ENCODE measurements at regions not wholly inside any gene's neighbourhood (a gene's known extent, or its start where the extent isn't known, plus 50 kb on each side); places are given as distances from the start of the nearest gene placed in this dataset.

- CTCF ChIA-PET = no interaction called here
- no peak for DNase-seq
Observed at GRCh38 chr15:100808691-100809090, 70.9 kb upstream of the ALDH1A3 start.

GRCh38 chr15:100809151-100809550, 70.5 kb upstream of the ALDH1A3 start:
- Histone ChIP-seq H4K20me1 (ENCODE audit: control insufficient read depth, insufficient read depth, low read length, poor library complexity, severe bottlenecking) (no peaks in the 10 kb centered on the region), H3K4me1 (ENCODE audit: control insufficient read depth in 2 of 2, insufficient read depth in 2 of 2, low read length in 2 of 2) (no peaks in the 10 kb centered on the region), H2AFZ (ENCODE audit: insufficient read depth, low read depth, low read length, poor library complexity, severe bottlenecking) (no peak overlapping the region), H3K4me2 (replicated peaks; ENCODE audit: low read depth, low read length, poor library complexity, severe bottlenecking) (no peak overlapping the region), H3K4me3 (ENCODE audit: control extremely low read depth in 1 of 5, extremely low read depth in 1 of 5, insufficient read depth in 1 of 5, low read depth in 2 of 5, low read length in 4 of 5) (no peak overlapping the region), H3K9me3 (ENCODE audit: control extremely low read depth in 1 of 3, control insufficient read depth in 2 of 3, insufficient read depth in 1 of 3, low read length in 2 of 3) (peaks cover 0 to 17% (median 3%) of the 10 kb centered on the region in 3 donors), H3K27ac (ENCODE audit: low read length in 2 of 2) (no peak overlapping the region), H3K27me3 (replicated peaks in 1 of 4; ENCODE audit: control extremely low read depth in 1 of 4, control insufficient read depth in 3 of 4, insufficient read depth in 4 of 4, low read length in 3 of 4) (no peaks in the 10 kb centered on the region), H3K36me3 (replicated peaks in 1 of 2; ENCODE audit: control extremely low read depth in 1 of 2, control insufficient read depth in 1 of 2, extremely low read depth in 1 of 2, insufficient read depth in 2 of 2, low read length in 1 of 2) (no peaks in the 10 kb centered on the region), H3K79me2 (ENCODE audit: control insufficient read depth, insufficient read depth, low read length) (no peaks in the 10 kb centered on the region), H3K9ac (ENCODE audit: low read length) (no peak overlapping the region)
- Mint-ChIP-seq H3K4me1 (no peaks in the 10 kb centered on the region), H3K4me3 (no peak overlapping the region), H3K27ac (no peak overlapping the region), H3K9me3 (ENCODE audit: insufficient read depth) (no peaks in the 10 kb centered on the region), H3K27me3 (peaks cover 5% of the 10 kb centered on the region)
- CTCF ChIA-PET = no interaction called here
- TF ChIP-seq EZH2 (IDR thresholded peaks at IDR 0.05; ENCODE audit: borderline replicate concordance, insufficient read depth, low read depth, low read length, poor library complexity, severe bottlenecking) (no peak), CTCF (IDR thresholded peaks at IDR 0.05) (no peak)
- DNase-seq = no peak
- intact Hi-C loops (cut with micrococcal nuclease) = no loop called here
- ATAC-seq (ENCODE audit: low read depth) = no peak
- POLR2A ChIA-PET = no interaction called here

More at GRCh38 chr15:100808691-100809090, 70.9 kb upstream of the ALDH1A3 start:
- POLR2A ChIA-PET = no interaction called here
- Histone ChIP-seq H3K4me2 (replicated peaks; ENCODE audit: low read depth, low read length, poor library complexity, severe bottlenecking) (no peak overlapping the region), H3K9me3 (ENCODE audit: control extremely low read depth in 1 of 3, control insufficient read depth in 2 of 3, insufficient read depth in 1 of 3, low read length in 2 of 3) (peaks cover 0 to 17% (median 3%) of the 10 kb centered on the region in 3 donors), H3K27ac (ENCODE audit: low read length in 2 of 2) (no peak overlapping the region), H3K4me1 (ENCODE audit: control insufficient read depth in 2 of 2, insufficient read depth in 2 of 2, low read length in 2 of 2) (no peaks in the 10 kb centered on the region), H3K4me3 (ENCODE audit: control extremely low read depth in 1 of 5, extremely low read depth in 1 of 5, insufficient read depth in 1 of 5, low read depth in 2 of 5, low read length in 4 of 5) (no peak overlapping the region), H2AFZ (ENCODE audit: insufficient read depth, low read depth, low read length, poor library complexity, severe bottlenecking) (no peak overlapping the region), H3K27me3 (replicated peaks in 1 of 4; ENCODE audit: control extremely low read depth in 1 of 4, control insufficient read depth in 3 of 4, insufficient read depth in 4 of 4, low read length in 3 of 4) (no peaks in the 10 kb centered on the region), H4K20me1 (ENCODE audit: control insufficient read depth, insufficient read depth, low read length, poor library complexity, severe bottlenecking) (no peaks in the 10 kb centered on the region), H3K79me2 (ENCODE audit: control insufficient read depth, insufficient read depth, low read length) (no peaks in the 10 kb centered on the region), H3K36me3 (replicated peaks in 1 of 2; ENCODE audit: control extremely low read depth in 1 of 2, control insufficient read depth in 1 of 2, extremely low read depth in 1 of 2, insufficient read depth in 2 of 2, low read length in 1 of 2) (no peaks in the 10 kb centered on the region), H3K9ac (ENCODE audit: low read length) (no peak overlapping the region)
- Mint-ChIP-seq H3K27ac (no peak overlapping the region), H3K27me3 (peaks cover 5% of the 10 kb centered on the region), H3K4me1 (no peaks in the 10 kb centered on the region), H3K4me3 (no peak overlapping the region), H3K9me3 (ENCODE audit: insufficient read depth) (no peaks in the 10 kb centered on the region)
- intact Hi-C loops (cut with micrococcal nuclease) = no loop called here
- no peak for ATAC-seq (ENCODE audit: low read depth)
- WGBS (ENCODE audit: insufficient coverage) = 89% methylated on average over 1 of the region's 3 CpGs
- TF ChIP-seq CTCF (IDR thresholded peaks at IDR 0.05) = no peak
- no peak for TF ChIP-seq EZH2 (IDR thresholded peaks at IDR 0.05; ENCODE audit: borderline replicate concordance, insufficient read depth, low read depth, low read length, poor library complexity, severe bottlenecking)
